ACHN (cell line): ENCODE measurements at regions not wholly inside any gene's neighbourhood (a gene's known extent, or its start where the extent isn't known, plus 50 kb on each side); places are given as distances from the start of the nearest gene placed in this dataset.
A peak's percentile ranks its signal among the peaks of the same experiment; 100 is the strongest.
"Not testable (repeated sequence)": the region's sequence is repeated elsewhere in the genome, so short reads cannot be mapped to it uniquely, and the experiment has no call there.

Experiments
- DNase-seq: peaks from one replicate; pipeline ENCODE4 v3.0.0-alpha.2; 2015
- in situ Hi-C: cut with HindIII; loops from 2 replicates; pipeline ENCODE4 v1.10.0; 2017; ENCODE audit warnings: low sequenced_read_pairs, low pct_ligation_motif_present, low pct_unique_long_range_greater_than_20kb

DNA sequence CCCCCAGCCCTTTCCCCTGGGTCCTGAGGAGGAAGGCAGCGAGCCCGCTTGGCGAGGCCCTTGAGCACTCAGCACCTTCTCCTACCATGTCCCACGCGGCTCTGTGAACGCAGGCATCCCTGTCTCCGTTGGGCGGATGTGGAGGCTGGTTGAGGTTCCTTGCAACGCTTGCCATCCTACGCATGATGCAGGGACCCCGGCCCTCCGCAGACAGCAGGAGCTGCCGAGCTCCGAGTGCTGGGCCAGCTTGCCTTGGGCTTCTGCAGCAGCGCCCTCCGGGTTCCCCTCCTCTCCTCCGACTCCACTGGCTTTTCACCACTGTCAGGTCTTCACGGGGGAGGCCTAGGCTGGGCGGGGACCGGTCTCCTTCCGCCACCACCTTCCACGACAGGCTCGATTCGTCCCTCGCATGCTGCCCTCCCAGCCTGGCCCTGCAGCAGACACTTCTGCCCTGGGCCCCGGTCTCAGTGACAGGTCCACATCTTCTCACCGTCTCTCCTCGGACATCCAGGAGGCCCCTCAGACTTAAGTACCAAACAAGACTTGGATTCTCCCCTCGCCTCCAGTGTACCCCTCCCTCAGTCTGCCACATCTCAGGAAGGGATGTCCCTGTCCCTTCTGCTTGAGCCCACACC, 67.6 kb upstream of the HGFAC start:
- in situ Hi-C loops: no loop called here

DNA sequence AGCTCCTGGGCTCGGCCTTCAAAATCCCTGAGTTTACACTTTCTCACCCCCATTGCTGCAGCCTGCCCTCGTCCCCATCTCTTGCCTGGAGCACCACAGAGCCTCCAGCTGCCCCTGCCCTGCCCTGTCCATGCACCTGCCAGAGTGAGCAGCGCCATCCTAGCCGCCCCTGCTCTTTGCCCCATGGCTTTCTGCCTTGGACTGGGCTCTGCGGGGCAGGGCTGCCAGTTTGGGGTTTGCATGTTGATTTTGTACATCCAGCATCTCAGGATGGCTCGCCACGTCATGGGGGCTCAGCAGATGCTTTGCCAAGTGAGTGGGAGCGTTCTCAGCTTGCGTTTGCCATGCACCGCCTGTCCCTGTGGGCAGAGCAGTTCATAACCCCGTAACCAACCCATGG, 67.1 kb upstream of the HGFAC start:
- in situ Hi-C loops: no loop called here
- DNase-seq: no peak

More for the DNA sequence above, 67.6 kb upstream of the HGFAC start:
- no peak for DNase-seq

DNA sequence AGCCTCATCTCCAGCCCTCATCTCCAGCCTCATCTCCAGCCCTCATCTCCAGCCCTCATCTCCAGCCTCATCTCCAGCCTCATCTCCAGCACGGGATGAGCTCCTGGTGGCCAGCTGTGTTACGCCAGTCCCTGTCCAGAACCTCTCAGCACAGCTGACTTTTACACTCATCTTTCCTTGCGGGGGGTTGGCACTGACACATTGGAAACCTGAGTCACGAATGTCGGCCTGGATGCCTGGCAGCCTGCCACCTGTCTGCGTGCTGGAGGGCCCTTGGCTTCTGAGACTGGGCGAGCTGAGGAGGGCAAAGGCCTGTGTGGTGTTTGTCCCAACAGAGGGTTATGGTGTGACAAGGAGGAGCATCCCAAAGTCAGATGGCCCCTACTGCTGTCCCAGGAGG, 66.1 kb upstream of the HGFAC start:
- peak; percentile 67 for DNase-seq
- in situ Hi-C loops: no loop called here

DNA sequence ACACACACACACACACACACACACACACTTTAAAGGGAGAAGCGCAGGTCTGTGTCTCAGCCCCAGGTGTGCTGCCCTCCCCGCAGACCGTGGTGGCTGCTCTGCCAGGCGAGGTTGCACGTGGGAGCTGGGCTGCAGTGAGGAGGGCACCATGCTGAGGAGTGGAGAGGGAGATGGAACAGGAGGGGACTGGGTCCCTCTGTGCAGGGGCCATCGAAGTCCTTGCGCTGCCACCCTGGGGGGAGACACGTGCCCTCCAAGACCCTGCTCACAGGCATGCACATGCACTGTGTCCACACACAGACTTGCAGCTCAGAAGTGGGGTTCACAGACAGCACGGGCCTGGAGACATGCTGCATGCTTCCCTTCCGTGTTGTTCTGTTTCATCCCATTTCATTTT, 65.5 kb upstream of the HGFAC start:
- no peak for DNase-seq
- in situ Hi-C loops: no loop called here

DNA sequence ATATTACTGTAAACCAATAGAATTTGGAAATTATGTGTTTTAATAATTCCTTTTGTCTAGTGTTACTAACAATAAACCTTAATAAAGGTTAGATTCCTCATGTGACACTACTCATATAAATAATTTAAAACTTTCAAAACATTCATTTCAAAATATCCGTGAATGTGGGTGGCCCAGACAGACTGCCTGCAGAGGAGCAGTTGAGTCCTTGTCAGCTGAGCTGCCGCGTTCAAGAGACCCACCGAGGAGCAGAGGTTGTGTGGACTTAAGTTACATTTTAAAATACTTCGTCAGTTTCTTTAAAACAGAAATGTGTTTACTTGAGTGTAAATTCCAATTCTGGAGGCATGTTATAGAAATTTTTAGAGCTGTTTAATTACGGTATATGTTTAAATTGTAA, 64.2 kb upstream of the HGFAC start:
- in situ Hi-C loops: no loop called here
- DNase-seq: no peak

DNA sequence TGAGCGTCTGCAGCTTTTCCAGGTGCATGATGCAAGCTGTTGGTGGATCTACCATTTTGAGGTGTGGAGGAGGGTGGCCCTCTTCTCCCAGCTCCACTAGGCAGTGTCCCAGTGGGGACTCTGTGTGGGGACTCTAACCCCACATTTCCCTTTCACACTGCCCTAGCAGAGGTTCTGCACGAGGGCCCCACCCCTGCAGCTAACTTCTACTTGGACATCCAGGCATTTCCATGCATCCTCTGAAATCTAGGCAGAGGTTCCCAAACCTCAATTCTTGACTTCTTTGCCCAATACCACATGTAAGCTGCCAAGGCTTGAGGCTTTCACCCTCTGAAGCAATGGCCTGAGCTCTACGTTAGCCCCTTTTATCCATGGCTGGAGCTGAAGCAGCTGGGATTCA, 61.4 kb upstream of the HGFAC start:
- in situ Hi-C loops, DNase-seq: not testable (repeated sequence)

DNA sequence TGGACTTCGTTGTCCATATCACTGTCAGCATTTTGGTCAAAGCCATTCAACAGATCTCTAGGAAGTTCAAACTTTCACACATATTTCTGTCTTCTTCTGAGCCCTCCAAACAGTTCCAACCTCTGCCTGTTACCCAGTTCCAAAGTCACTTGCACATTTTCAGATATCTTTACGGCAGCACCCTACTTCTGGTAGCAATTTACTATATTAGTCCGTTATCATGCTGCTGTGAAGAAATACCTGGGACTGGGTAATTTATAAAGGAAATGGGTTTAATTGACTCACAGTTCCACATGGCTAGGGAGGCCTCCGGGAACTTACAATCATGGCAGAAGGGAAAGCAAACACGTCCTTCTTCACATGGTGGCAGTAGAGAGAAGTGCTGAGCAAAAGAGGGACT, 60.6 kb upstream of the HGFAC start:
- DNase-seq, in situ Hi-C loops: not testable (repeated sequence)

DNA sequence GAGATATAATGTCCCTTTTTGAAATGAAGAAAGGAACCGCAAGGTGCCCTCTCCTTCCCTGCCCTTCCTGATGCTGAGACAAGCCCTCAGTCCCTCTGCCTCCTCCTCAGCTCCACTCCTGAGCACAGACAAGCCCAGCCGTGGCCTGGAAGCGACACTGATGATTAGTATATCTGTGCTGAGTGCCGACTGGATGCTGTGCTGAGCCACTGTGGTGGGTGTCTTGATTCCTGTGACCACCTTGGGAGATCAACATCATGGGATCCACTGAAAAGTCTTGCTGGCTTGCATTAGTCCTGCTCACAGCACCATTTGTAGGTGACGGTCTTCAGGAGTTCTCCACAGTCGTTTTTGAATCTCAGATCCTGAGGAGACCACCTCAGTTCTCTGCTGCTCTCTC, 59.5 kb upstream of the HGFAC start:
- DNase-seq: no peak
- in situ Hi-C loops: no loop called here

DNA sequence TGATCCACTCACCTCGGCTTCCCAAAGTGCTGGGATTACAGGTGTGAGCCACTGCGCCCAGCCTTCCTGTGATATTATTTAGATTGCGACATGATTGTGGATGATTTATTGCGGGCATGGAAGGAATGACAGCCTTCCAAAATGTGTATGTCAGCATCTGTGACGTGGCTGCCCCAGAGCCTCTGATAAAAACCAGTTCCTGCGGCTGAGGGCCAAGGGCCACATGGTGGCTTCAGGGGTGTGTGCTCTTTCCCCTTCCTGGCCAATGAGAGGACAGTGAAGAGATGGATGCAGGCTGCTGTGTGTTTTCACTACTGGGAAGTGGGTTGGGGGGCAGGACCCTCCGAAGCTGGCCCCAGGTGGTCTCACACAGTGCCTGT, 57.4 kb upstream of the HGFAC start:
- in situ Hi-C loops: no loop called here
- DNase-seq: no peak

DNA sequence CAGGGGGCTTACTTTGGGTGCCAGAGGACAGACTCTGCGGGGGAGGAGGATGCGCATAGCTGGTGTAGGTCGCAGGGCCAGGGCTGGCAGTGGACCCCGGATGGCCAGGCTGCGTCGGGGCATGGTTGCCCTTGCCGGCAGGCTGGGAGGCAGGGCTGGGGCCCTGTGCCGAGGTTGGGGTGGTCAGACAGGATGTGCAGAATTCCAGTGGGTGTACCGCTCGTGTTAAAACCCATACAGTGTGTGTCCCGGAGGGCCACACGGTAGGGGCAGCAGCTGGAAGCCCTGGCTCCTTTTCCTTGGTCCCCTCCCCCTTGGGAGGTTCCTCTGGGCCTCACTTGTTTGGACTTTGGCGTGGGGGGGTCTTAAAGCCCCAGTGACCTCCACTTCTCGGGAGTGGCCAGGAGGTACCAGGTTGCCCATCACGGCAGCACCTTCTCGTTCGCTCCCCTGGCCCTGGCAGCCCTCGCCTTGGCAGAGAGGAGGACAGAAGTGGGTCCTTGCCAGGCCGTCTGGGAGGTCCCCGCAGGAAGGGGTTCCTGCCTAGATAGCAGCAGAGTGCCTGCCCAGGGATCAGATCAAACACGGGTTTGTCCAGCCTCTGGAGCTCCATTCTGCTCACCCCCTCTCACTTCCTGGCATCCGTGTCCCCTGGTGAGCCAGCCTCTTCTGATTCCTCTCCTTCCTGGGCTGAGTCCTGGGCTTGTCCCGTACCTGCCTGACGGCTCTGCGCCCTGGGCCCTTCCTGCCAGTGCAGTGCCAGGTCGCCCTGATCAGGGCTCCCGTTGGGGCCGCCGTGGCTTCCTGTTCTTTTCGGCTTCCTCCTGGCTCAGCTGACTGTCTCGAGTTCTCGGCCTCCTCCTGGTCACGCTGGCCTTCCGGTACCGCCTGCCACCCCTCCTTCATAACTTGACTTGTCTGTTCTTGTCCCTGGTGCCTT, 56.7 kb upstream of the HGFAC start:
- in situ Hi-C loops: no loop called here
- no peak for DNase-seq

DNA sequence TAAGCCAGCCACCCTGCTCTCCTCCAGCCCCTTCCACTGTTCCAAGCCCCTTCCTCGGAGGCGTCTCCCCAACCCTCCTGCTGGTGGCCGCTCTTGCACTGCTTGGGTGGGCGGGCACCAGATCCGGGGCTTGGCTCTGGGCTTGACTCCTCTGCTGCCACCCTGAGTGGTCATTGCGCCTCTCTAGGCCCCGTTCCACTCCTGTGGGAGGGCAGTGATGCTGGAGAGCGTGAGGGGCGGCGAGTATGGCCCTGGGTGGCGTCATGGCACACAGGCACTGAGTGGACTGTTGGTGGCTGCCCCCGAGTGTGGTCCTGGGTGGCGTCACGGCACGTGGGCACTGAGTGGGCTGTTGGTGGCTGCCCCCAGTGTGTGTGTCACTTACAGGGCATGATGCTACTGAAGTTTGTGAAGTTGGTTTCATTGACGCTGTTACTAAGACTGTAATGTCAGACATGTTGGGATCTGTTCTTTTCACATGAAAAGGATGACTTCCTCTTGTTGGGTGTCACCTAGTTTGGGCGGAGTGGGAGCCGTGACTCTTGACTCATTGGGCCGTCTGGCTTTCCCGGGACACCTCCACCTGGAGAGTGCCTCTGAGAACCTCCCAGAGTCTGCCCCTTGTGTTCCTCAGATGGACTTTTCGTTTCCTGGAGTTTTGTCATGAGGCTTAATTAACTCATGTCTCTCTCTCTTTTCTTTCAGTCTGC, 55.9 kb upstream of the HGFAC start:
- no peak for DNase-seq
- in situ Hi-C loops: no loop called here

DNA sequence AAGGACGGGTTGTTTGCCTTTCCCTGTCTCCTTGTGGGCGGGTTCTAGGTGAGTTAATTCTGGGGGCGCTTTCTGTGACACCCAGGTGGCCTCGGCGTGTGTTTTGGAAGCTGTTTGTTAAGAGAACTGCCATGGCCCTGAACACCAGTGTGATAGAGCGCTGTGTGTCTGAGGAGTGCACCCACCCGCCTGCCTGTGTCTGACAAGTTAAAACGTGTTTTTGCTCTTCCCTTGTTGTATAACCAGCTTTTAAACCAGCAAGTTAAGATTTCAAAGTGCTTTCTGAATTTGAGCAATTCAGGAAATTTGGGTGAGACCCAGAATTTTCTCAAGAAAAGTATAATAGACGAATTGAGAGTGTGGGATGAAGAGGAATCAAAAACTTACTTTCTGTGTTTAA, 55.2 kb upstream of the HGFAC start:
- in situ Hi-C loops: no loop called here
- DNase-seq: no peak

DNA sequence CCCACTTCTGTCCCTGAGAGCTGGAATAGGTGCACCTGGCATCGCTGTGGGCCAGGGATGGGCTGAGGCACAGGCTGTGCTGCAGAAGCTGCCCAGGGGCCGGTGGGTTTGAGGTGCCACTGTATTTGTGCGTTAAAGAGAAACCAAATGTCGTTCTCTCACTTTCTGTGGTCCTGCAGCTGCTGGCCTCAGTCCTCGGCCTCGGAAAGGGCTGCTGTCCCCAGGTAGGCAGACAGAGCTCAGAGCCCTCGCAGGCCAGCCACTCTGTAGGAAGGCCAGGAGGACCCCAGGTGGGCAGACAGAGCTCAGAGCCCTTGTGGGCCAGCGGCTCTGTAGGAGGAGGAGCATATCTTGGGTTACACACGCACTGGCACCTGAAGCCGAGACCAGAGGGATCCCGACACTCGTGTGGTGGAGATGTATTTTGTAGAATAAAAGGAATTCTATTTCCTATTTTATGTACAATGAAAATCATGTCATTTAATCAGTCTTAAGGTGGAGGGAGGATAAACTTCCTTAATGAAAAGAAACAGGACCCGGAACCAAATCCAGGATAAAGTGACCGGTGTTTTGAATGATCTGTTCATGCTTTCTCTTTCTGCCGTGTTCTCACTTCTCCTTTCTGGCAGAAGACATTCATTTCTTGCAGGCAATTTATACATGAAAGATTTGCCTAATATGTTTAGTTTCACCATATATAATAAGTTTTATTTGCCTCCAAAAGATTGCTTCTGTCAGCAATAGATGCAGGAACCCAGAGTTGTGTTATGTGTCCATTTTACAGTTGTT, 54.4 kb upstream of the HGFAC start:
- in situ Hi-C loops: no loop called here

DNA sequence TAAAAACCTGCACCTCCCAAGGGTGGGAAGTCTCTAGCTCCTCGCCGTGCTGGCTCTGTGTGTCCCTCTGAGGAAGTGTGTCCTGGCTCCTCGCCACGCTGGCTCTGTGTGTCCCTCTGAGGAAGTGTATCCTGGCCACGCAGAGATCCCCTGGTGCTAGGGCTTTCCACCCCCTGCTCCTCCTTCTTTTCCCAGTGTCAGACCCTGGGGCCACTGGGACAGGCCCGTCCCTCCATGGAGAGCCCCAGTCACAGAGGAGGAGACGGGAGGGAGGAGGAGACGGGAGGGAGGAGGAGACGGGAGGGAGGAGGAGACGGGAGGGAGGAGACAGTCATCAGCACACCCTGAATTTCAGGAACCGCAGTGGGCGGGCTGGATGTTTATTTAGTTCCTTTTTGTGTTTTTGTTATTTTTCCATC, 53.8 kb upstream of the HGFAC start:
- in situ Hi-C loops: no loop called here
- peak; percentile 21 for DNase-seq

More for the DNA sequence above, 54.4 kb upstream of the HGFAC start:
- no peak for DNase-seq

DNA sequence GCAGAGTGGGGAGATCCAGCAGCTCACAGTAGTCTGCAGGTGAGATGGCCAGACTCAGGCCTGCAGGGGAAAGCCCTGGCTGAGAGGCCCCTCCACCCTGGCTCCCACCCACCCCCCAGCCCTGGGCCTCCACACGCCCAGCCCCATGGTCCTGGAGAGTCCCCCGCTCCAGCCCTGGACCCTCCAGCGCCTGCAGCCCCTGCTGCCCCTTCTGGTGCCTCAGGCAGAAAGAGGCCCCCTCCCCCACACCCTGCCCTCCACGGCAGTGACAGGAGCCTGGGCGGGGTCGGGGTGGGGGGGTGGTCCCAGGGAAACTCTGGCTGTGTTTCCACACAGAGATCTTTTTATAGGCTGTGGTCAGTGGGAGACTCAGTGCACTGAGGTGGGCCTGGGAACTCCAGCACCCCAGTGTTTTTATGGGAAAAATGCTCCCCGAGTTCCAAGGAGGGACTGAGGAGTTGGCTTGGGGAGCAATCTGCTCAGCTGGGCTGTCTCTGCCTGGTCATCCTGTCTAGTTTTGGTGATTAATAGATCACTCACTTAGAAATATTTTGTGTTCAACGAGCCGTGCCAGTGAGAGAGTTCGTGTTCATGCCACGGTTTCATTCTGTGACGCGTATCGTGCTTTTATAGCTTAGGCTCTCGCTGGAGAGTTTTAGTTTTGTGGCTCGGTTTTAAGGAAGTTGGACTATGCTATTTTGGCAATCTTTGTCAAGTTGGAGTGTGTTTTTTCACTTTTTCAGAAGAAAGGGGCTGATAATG, 53.1 kb upstream of the HGFAC start:
- peak; percentile 89 for DNase-seq

DNA sequence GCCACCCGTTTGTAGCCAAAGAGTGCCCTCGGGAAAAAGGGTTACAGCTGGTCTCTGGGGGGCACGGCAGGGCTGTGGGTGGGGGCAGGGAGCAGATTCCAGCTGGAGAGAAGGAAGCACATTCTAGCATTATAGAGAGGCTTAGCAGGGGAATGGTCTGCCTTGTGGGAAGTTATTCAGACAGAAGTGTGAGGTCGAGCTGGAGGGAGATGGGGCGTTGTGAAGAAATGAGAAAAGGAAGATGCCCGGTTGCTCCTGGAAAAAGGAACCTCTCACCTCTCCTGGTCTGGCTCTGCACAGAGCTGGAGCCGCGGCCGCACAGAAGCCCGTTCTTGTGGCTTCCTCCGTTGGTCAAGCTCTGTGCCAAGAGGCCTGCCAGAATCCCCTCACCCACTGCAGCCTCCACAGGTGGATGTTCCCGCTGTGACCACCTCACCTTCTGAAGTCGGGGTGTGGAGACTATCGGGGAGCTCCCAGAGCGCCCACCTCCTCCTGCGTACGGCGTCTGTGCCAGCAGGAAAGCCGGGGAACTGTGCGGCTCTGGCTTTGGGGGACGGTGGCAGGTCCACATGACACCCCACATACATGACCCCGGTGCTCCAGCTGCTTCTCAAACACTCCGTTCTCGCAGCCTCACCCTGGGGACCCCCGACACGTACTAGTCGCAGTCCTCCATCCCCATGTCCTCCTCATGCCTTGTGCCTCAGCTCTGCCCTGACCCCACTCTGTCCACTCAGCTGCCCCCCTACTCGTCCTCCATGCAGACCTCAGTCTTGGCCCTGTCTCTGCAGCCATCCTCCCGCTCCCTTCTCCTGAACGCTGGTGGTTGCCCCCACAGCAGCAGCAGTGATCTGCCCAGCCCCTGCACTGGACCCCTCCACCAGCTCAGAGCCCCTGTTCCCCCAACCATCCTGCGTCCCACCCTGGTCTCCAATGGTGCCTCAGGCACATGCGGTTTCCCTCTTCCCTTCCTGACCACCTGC, 52.2 kb upstream of the HGFAC start:
- DNase-seq: peak; percentile 23

More for the DNA sequence above, 53.1 kb upstream of the HGFAC start:
- in situ Hi-C loops: no loop called here

DNA sequence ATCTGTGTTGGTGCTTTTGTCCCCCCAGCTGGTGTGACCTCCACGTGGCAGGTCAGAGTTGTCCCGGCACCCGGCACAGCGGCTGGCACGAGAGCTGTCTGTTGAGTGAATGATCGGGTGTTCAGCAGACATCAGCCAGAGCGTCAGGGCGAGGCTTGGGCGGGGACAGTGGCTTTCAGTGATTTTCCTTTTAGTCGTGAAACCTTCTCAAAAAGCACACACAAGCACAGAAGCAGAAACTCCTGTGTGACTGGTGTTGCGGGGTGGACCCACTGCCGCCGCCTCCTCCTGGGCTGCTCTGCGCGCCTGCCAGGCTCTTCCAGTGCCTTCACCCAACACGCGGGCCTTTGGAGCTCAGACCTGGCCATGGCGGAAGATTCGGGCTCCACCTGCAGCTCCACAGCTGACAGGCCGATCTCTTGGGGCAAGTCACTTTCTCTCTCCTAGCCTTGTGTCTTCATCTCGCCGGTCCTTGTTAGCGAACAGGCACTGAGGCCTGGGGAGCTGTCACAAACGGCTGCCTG, 51.4 kb upstream of the HGFAC start:
- DNase-seq: no peak
- in situ Hi-C loops: no loop called here

More for the DNA sequence above, 52.2 kb upstream of the HGFAC start:
- in situ Hi-C loops: no loop called here
